ENCODE measurements at regions not wholly inside any gene's neighbourhood (a gene's known extent, or its start where the extent isn't known, plus 50 kb on each side); places are given as distances from the start of the nearest gene placed in this dataset.

GRCh38 chr4:177171588-177171987, 138.1 kb upstream of the NEIL3 start:
- TF ChIP-seq ARNT (IDR thresholded peaks at IDR 0.05) (no peak), ZNF384 (IDR thresholded peaks at IDR 0.05) (no peak), SP1 (IDR thresholded peaks at IDR 0.05) (no peak), BHLHE40 (IDR thresholded peaks at IDR 0.05; ENCODE audit: borderline replicate concordance) (no peak), FOXM1 (IDR thresholded peaks at IDR 0.05; ENCODE audit: borderline replicate concordance) (no peak), TARDBP (IDR thresholded peaks at IDR 0.05) (no peak), PKNOX1 (IDR thresholded peaks at IDR 0.05) (no peak), SUZ12 (IDR thresholded peaks at IDR 0.05) (no peak), ELF4 (IDR thresholded peaks at IDR 0.05) (no peak), FOXA1 (IDR thresholded peaks at IDR 0.05) (no peak), L3MBTL2 (conservative IDR thresholded peaks at IDR 0.05) (no peak)

Data from HEK293T (cell line).